ENCODE measurements at regions not wholly inside any gene's neighbourhood (a gene's known extent, or its start where the extent isn't known, plus 50 kb on each side); places are given as distances from the start of the nearest gene placed in this dataset.
A peak's percentile ranks its signal among the peaks of the same experiment; 100 is the strongest.

DNA sequence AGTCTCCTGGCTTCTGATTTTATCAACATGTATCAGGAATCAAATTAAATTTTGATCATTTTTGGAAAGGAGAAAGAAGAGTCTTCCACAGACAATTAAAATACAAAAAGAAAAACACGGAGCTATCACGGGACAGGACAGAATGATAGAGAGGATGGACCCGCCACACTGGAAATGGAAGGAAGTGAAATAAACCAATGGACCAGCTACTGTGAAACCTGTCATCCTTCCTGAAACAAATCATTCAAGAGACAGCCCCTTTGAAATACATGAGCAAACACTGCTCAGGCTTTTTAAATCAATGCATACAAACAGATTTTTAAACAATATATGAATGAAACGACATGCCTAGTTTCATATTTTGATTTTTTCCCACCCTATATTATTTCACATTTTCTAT, 339.4 kb downstream of the ACTL7B start:
- no TSS peak for BruUV-seq (replicated peaks)
- intact Hi-C loops (cut with micrococcal nuclease) = no loop called here
- Mint-ChIP-seq H3K4me3 (ENCODE audit: unreplicated experiment) (no peak overlapping the region), H3K27ac (ENCODE audit: low read depth, unreplicated experiment) (no peak overlapping the region), H3K27me3 (ENCODE audit: insufficient read depth, unreplicated experiment) (no peaks in the 10 kb centered on the region), H3K9me3 (ENCODE audit: unreplicated experiment) (no peaks in the 10 kb centered on the region), H3K36me3 (ENCODE audit: insufficient read depth, unreplicated experiment) (no peaks in the 10 kb centered on the region), H3K4me1 (ENCODE audit: insufficient read depth, unreplicated experiment) (peaks cover 11% of the 10 kb centered on the region)
- CTCF ChIA-PET = no interaction called here
- TF ChIP-seq, protein P1, sequence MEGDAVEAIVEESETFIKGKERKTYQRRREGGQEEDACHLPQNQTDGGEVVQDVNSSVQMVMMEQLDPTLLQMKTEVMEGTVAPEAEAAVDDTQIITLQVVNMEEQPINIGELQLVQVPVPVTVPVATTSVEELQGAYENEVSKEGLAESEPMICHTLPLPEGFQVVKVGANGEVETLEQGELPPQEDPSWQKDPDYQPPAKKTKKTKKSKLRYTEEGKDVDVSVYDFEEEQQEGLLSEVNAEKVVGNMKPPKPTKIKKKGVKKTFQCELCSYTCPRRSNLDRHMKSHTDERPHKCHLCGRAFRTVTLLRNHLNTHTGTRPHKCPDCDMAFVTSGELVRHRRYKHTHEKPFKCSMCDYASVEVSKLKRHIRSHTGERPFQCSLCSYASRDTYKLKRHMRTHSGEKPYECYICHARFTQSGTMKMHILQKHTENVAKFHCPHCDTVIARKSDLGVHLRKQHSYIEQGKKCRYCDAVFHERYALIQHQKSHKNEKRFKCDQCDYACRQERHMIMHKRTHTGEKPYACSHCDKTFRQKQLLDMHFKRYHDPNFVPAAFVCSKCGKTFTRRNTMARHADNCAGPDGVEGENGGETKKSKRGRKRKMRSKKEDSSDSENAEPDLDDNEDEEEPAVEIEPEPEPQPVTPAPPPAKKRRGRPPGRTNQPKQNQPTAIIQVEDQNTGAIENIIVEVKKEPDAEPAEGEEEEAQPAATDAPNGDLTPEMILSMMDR (IDR thresholded peaks at IDR 0.05; ENCODE audit: unreplicated experiment) = no peak
- no peak for DNase-seq (ENCODE audit: unreplicated experiment)
- POLR2A ChIA-PET = interaction anchor here (0.8 kb wide), 1 partner anchor 12 kb away, joined by 4 read pairs; no protein-coding TSS in a partner anchor

GRCh38 chr9:108515856-108516255, 339.9 kb downstream of the ACTL7B start:
- Mint-ChIP-seq H3K4me1 (ENCODE audit: insufficient read depth, unreplicated experiment) (peaks cover 10% of the 10 kb centered on the region), H3K9me3 (ENCODE audit: unreplicated experiment) (no peaks in the 10 kb centered on the region), H3K36me3 (ENCODE audit: insufficient read depth, unreplicated experiment) (no peaks in the 10 kb centered on the region), H3K4me3 (ENCODE audit: unreplicated experiment) (no peak overlapping the region), H3K27me3 (ENCODE audit: insufficient read depth, unreplicated experiment) (no peaks in the 10 kb centered on the region), H3K27ac (ENCODE audit: low read depth, unreplicated experiment) (no peak overlapping the region)
- BruUV-seq (replicated peaks) = no TSS peak
- DNase-seq (ENCODE audit: unreplicated experiment) = no peak
- ChIA-PET POLR2A (no interaction called here), CTCF (no interaction called here)
- intact Hi-C loops (cut with micrococcal nuclease) = no loop called here
- TF ChIP-seq, protein P1 (IDR thresholded peaks at IDR 0.05; ENCODE audit: unreplicated experiment) = no peak

DNA sequence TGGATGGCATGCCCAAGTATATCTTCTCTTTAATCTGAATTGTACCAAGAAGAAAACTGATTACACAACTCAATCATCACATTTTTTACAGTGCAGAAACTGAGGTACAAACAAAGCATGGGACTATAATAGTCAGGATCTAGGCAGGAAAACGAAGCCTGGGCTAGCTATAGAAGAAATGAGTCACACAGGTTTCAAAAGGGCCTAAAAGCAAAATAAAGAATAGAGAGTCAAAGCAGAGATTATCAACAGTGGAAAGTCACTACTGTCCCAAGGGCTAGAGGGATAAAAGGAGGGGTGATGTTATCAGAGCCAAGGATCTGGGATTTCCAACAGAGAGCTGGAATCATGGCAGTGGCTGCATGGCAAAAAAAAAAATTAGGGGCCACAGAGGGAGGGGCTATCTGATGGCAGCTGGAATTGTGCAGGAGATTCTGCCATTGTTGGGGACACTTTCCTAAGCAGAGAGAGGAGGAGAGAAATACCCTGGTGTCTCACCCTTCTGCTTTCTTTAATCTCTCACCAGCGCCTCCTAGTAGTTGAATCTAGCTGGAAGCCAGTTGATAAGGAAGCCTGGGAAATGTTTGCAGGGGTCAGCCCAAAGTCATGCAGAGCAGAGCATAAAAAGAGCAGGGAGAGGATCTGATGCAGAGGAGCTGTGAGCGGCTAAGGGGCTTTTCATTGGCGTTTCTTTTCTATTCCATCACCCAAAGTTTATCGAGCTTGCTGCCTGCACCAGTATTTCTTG, 343.2 kb downstream of the ACTL7B start:
- Mint-ChIP-seq H3K36me3 (ENCODE audit: insufficient read depth, unreplicated experiment) (no peaks in the 10 kb centered on the region), H3K4me3 (ENCODE audit: unreplicated experiment) (no peak overlapping the region), H3K4me1 (ENCODE audit: insufficient read depth, unreplicated experiment) (peaks cover 8% of the 10 kb centered on the region), H3K27me3 (ENCODE audit: insufficient read depth, unreplicated experiment) (no peaks in the 10 kb centered on the region), H3K27ac (ENCODE audit: low read depth, unreplicated experiment) (no peak overlapping the region), H3K9me3 (ENCODE audit: unreplicated experiment) (no peaks in the 10 kb centered on the region)
- peak; percentile 11 for DNase-seq (ENCODE audit: unreplicated experiment)
- intact Hi-C loops (cut with micrococcal nuclease) = no loop called here
- ChIA-PET POLR2A (interaction anchor here (0.7 kb wide), 1 partner anchor 1476 kb away, joined by 5 read pairs; no protein-coding TSS in a partner anchor), CTCF (no interaction called here)
- TF ChIP-seq, protein P1 (IDR thresholded peaks at IDR 0.05; ENCODE audit: unreplicated experiment) = no peak
- no TSS peak for BruUV-seq (replicated peaks)

- DNase-seq (ENCODE audit: unreplicated experiment) = peak; percentile 86
- no TSS peak for BruUV-seq (replicated peaks)
- no peaks in the 10 kb centered on the region for H3K9me3 Mint-ChIP-seq (ENCODE audit: unreplicated experiment)
- ChIA-PET CTCF (no interaction called here), POLR2A (interaction anchor here (1.0 kb wide), 1 partner anchor 25 kb away, joined by 4 read pairs; no protein-coding TSS in a partner anchor)
- intact Hi-C loops (cut with micrococcal nuclease) = no loop called here
- H3K4me1 Mint-ChIP-seq (ENCODE audit: insufficient read depth, unreplicated experiment) = peaks cover 8% of the 10 kb centered on the region
- H3K27ac Mint-ChIP-seq (ENCODE audit: low read depth, unreplicated experiment) = no peak overlapping the region
- H3K36me3 Mint-ChIP-seq (ENCODE audit: insufficient read depth, unreplicated experiment) = no peaks in the 10 kb centered on the region
- H3K27me3 Mint-ChIP-seq (ENCODE audit: insufficient read depth, unreplicated experiment) = no peaks in the 10 kb centered on the region
- TF ChIP-seq, protein P1 (IDR thresholded peaks at IDR 0.05; ENCODE audit: unreplicated experiment) = no peak
- H3K4me3 Mint-ChIP-seq (ENCODE audit: unreplicated experiment) = no peak overlapping the region
Observed at GRCh38 chr9:108511307-108511706, 344.5 kb downstream of the ACTL7B start.
